ENCODE measurements at regions not wholly inside any gene's neighbourhood (a gene's known extent, or its start where the extent isn't known, plus 50 kb on each side); places are given as distances from the start of the nearest gene placed in this dataset.
A peak's percentile ranks its signal among the peaks of the same experiment; 100 is the strongest.

DNA sequence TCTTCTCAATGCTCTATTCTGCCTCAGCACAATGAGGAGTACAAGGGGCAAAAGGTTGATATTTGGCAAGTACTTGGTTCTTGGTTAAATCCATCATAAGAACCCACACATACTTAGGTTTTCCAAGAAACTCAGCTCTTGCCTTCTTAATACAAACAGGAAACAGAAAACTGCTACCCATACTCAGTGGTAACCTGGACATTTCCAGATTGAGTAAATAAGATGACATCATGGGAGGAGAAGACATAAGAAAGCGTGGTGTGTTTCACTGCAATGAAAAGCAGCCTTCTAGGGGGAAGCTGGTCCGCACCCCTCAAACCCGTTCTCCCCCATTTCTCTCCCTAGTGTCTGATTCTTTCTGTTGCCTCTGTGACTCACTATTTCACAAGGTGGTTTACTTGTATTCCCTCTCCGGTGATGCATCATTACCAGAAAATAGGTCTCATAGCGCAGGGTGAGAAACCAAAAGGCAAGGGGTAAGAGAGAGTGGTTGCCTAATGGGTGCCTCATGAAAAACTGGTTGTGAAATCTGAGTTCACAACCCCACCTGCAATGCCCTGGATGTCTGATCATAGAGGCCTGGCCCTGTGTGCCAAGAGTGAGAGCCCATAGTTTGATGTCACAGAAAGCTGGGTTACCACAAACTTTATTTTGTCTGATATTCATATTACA lies 326.5 kb upstream of the TBX3 start:
- Histone ChIP-seq H3K4me1 (ENCODE audit: insufficient read depth, low read length) (peaks cover 37% of the 10 kb centered on the region), H3K79me2 (ENCODE audit: low read length) (no peaks in the 10 kb centered on the region), H3K36me3 (ENCODE audit: low read depth, low read length) (no peaks in the 10 kb centered on the region), H3K27me3 (ENCODE audit: low read length) (no peaks in the 10 kb centered on the region), H2AFZ (ENCODE audit: low read length) (no peak overlapping the region; the same call in 1 of the 2 replicates), H3K9ac (ENCODE audit: low read length) (peak overlapping the region; percentile 50), H3K9me3 (ENCODE audit: low read length) (no peaks in the 10 kb centered on the region), H3K4me2 (ENCODE audit: low read length) (peak overlapping the region; percentile 56), H3F3A (ENCODE audit: low read length, unreplicated experiment) (peaks cover 9% of the 10 kb centered on the region), H4K20me1 (ENCODE audit: low read length) (no peaks in the 10 kb centered on the region), H3K9me2 (replicated peaks; ENCODE audit: low read length) (no peaks in the 10 kb centered on the region), H3K4me3 (ENCODE audit: low read length) (no peak overlapping the region), H3K27ac (ENCODE audit: low read length) (peak overlapping the region; percentile 94)
- peak; percentile 91 for DNase-seq
- ChIA-PET CTCF (interaction anchor here (1.0 kb wide), 1 partner anchor 326 kb away, joined by 3 read pairs; no protein-coding TSS in a partner anchor), POLR2A (ENCODE audit: unreplicated experiment) (no interaction called here)
- BruUV-seq (replicated peaks) = no TSS peak
- intact Hi-C loops (cut with micrococcal nuclease) = no loop called here
- peak; percentile 48 for ATAC-seq
- TF ChIP-seq CTCF (conservative IDR thresholded peaks at IDR 0.05; ENCODE audit: low read depth, low read length) (no peak), EZH2phosphoT487 (IDR thresholded peaks at IDR 0.05; ENCODE audit: borderline replicate concordance, low read length) (no peak), EZH2 (IDR thresholded peaks at IDR 0.05; ENCODE audit: low read length, unreplicated experiment) (no peak)

- no peaks in the 10 kb centered on the region for H3K9me3 ChIP-seq (ENCODE audit: low read length)
- H3K79me2 ChIP-seq (ENCODE audit: low read length) = no peaks in the 10 kb centered on the region
- BruUV-seq (replicated peaks) = no TSS peak
- H3F3A ChIP-seq (ENCODE audit: low read length, unreplicated experiment) = peaks cover 9% of the 10 kb centered on the region
- intact Hi-C loops (cut with micrococcal nuclease) = no loop called here
- H3K4me1 ChIP-seq (ENCODE audit: insufficient read depth, low read length) = peaks cover 51% of the 10 kb centered on the region
- H3K27me3 ChIP-seq (ENCODE audit: low read length) = no peaks in the 10 kb centered on the region
- no peaks in the 10 kb centered on the region for H3K36me3 ChIP-seq (ENCODE audit: low read depth, low read length)
- ChIA-PET CTCF (no interaction called here), POLR2A (ENCODE audit: unreplicated experiment) (no interaction called here)
- ATAC-seq = no peak
- no peak overlapping the region for H2AFZ ChIP-seq (ENCODE audit: low read length)
- H3K4me3 ChIP-seq (ENCODE audit: low read length) = no peak overlapping the region
- H3K9me2 ChIP-seq (replicated peaks; ENCODE audit: low read length) = no peaks in the 10 kb centered on the region
- TF ChIP-seq CTCF (conservative IDR thresholded peaks at IDR 0.05; ENCODE audit: low read depth, low read length) (no peak), EZH2phosphoT487 (IDR thresholded peaks at IDR 0.05; ENCODE audit: borderline replicate concordance, low read length) (no peak), EZH2 (IDR thresholded peaks at IDR 0.05; ENCODE audit: low read length, unreplicated experiment) (no peak)
- H3K9ac ChIP-seq (ENCODE audit: low read length) = no peak overlapping the region
- H3K4me2 ChIP-seq (ENCODE audit: low read length) = no peak overlapping the region
- H4K20me1 ChIP-seq (ENCODE audit: low read length) = no peaks in the 10 kb centered on the region
- no peak for DNase-seq
- H3K27ac ChIP-seq (ENCODE audit: low read length) = no peak overlapping the region
These were observed 325.0 kb upstream of the TBX3 start for GRCh38 chr12:115008929-115009328.

GRCh38 chr12:115004470-115005146 lies 320.6 kb upstream of the TBX3 start:
- no TSS peak for BruUV-seq (replicated peaks)
- TF ChIP-seq EZH2 (IDR thresholded peaks at IDR 0.05; ENCODE audit: low read length, unreplicated experiment) (no peak), CTCF (conservative IDR thresholded peaks at IDR 0.05; ENCODE audit: low read depth, low read length) (no peak), EZH2phosphoT487 (IDR thresholded peaks at IDR 0.05; ENCODE audit: borderline replicate concordance, low read length) (no peak)
- Histone ChIP-seq H3K79me2 (ENCODE audit: low read length) (no peaks in the 10 kb centered on the region), H3K9me3 (ENCODE audit: low read length) (no peaks in the 10 kb centered on the region), H2AFZ (ENCODE audit: low read length) (0 out of 2 replicates have a peak overlapping the region, but pooled peaks have one; percentile 3), H4K20me1 (ENCODE audit: low read length) (no peaks in the 10 kb centered on the region), H3K27ac (ENCODE audit: low read length) (peak overlapping the region; percentile 89), H3K4me1 (ENCODE audit: insufficient read depth, low read length) (peaks cover 42% of the 10 kb centered on the region), H3K9me2 (replicated peaks; ENCODE audit: low read length) (no peaks in the 10 kb centered on the region), H3K27me3 (ENCODE audit: low read length) (no peaks in the 10 kb centered on the region), H3K4me2 (ENCODE audit: low read length) (peak overlapping the region; percentile 34), H3K4me3 (ENCODE audit: low read length) (no peak overlapping the region), H3K36me3 (ENCODE audit: low read depth, low read length) (no peaks in the 10 kb centered on the region), H3K9ac (ENCODE audit: low read length) (peak overlapping the region; percentile 38), H3F3A (ENCODE audit: low read length, unreplicated experiment) (peaks cover 1% of the 10 kb centered on the region)
- ChIA-PET CTCF (no interaction called here), POLR2A (ENCODE audit: unreplicated experiment) (interaction anchor here (0.5 to 0.8 kb wide), 2 partner anchors 228 to 320 kb away, joined by 5 to 10 read pairs; partner anchors contain the start of gene TBX3)
- intact Hi-C loops (cut with micrococcal nuclease) = loop anchor here (1.0 to 5.0 kb wide), 9 partner anchors 57 to 753 kb away; partner anchors contain the start of gene TBX3
- peak; percentile 70 for ATAC-seq
- peak; percentile 97 for DNase-seq
